Lower lobe of right lung (tissue), 2 donors: ENCODE measurements at regions not wholly inside any gene's neighbourhood (a gene's known extent, or its start where the extent isn't known, plus 50 kb on each side); places are given as distances from the start of the nearest gene placed in this dataset.
"Not testable (repeated sequence)": the region's sequence is repeated elsewhere in the genome, so short reads cannot be mapped to it uniquely, and the experiment has no call there.

ENCODE experiments used
- ATAC-seq, 2 donors: fragments of 200-7000 bp; cut with Tn5 transposase; one replicate each; pipeline ENCODE4 v1.9.1; 2020 to 2022; ENCODE audit warnings: mild to moderate bottlenecking in 2 of 2, moderate library complexity in 2 of 2
- DNase-seq: peaks from one replicate; pipeline ENCODE4 v3.0.0-alpha.2; 2020
- H3K27ac ChIP-seq: fragments of 200-600 bp; one replicate; pipeline ENCODE4 v1.8.0; 2022
- H3K27me3 ChIP-seq: fragments of 200-600 bp; one replicate; pipeline ENCODE4 v1.8.0; 2022; ENCODE audit warnings: low read depth
- H3K36me3 ChIP-seq: fragments of 200-600 bp; one replicate; pipeline ENCODE4 v1.8.0; 2022; ENCODE audit warnings: mild to moderate bottlenecking
- H3K4me1 ChIP-seq: fragments of 200-600 bp; one replicate; pipeline ENCODE4 v1.8.0; 2022
- H3K4me3 ChIP-seq: fragments of 200-600 bp; one replicate; pipeline ENCODE4 v1.8.0; 2022; ENCODE audit warnings: mild to moderate bottlenecking
- H3K9me3 ChIP-seq: fragments of 200-600 bp; one replicate; pipeline ENCODE4 v1.8.0; 2022
- CTCF ChIP-seq: fragments of 200-600 bp; IDR thresholded peaks from one replicate; pipeline ENCODE4 v1.8.0; 2022; ENCODE audit warnings: antibody characterized with exemption, mild to moderate bottlenecking
- intact Hi-C: fragments of 100-400 bp; cut with DNase I; formaldehyde crosslinking; loops from one replicate; pipeline ENCODE4 v1.11.0; 2022
- donor health status: DM: no; HTN: yes; CAD: no; lungs with severe emphysema.

- Histone ChIP-seq H3K27me3 (peaks cover 3% of the 10 kb centered on the region), H3K36me3 (no peaks in the 10 kb centered on the region), H3K4me3 (no peak overlapping the region), H3K27ac (no peak overlapping the region), H3K4me1 (no peaks in the 10 kb centered on the region), H3K9me3 (no peaks in the 10 kb centered on the region)
- intact Hi-C loops: no loop called here
- no peak for TF ChIP-seq CTCF
- no peak for DNase-seq
- ATAC-seq: no peak
Observed at GRCh38 chr5:115751176-115751575, 65.3 kb downstream of the CDO1 start.

- Histone ChIP-seq H3K27ac (no peak overlapping the region), H3K36me3 (no peaks in the 10 kb centered on the region), H3K9me3 (no peaks in the 10 kb centered on the region), H3K27me3 (no peaks in the 10 kb centered on the region), H3K4me1 (no peaks in the 10 kb centered on the region), H3K4me3 (no peak overlapping the region)
- no peak for TF ChIP-seq CTCF
- DNase-seq (no peak), ATAC-seq (no peak)
- intact Hi-C loops: no loop called here
Observed at GRCh38 chr5:115749016-115749415, 67.4 kb downstream of the CDO1 start.

GRCh38 chr5:115739245-115739644, 77.2 kb downstream of the CDO1 start:
- not testable (repeated sequence) for DNase-seq

GRCh38 chr5:115738830-115739229, 77.6 kb downstream of the CDO1 start:
- Histone ChIP-seq H3K36me3 (no peaks in the 10 kb centered on the region), H3K9me3 (no peaks in the 10 kb centered on the region), H3K27me3 (no peaks in the 10 kb centered on the region), H3K27ac (no peak overlapping the region), H3K4me3 (no peak overlapping the region), H3K4me1 (no peaks in the 10 kb centered on the region)
- ATAC-seq (peak in 1 of 2 donors; percentile 37), DNase-seq (no peak)
- TF ChIP-seq CTCF: no peak
- intact Hi-C loops: no loop called here

More at GRCh38 chr5:115739245-115739644, 77.2 kb downstream of the CDO1 start:
- H3K4me1 ChIP-seq, H3K9me3 ChIP-seq, intact Hi-C loops, H3K27ac ChIP-seq, H3K36me3 ChIP-seq, H3K27me3 ChIP-seq, H3K4me3 ChIP-seq, ATAC-seq: not testable (repeated sequence)

- Histone ChIP-seq H3K4me1 (no peaks in the 10 kb centered on the region), H3K27ac (no peak overlapping the region), H3K4me3 (no peak overlapping the region), H3K27me3 (no peaks in the 10 kb centered on the region), H3K9me3 (no peaks in the 10 kb centered on the region), H3K36me3 (no peaks in the 10 kb centered on the region)
- no peak for ATAC-seq
- TF ChIP-seq CTCF: no peak
- intact Hi-C loops: no loop called here
- DNase-seq: no peak
Observed at GRCh38 chr5:115737452-115737851, 79.0 kb downstream of the CDO1 start.

GRCh38 chr5:115736690-115737005, 79.8 kb downstream of the CDO1 start:
- no peaks in the 10 kb centered on the region for H3K36me3 ChIP-seq

More at GRCh38 chr5:115736690-115737005, 79.8 kb downstream of the CDO1 start:
- intact Hi-C loops: no loop called here
- Histone ChIP-seq H3K27ac (no peak overlapping the region), H3K27me3 (no peaks in the 10 kb centered on the region), H3K4me3 (no peak overlapping the region), H3K9me3 (no peaks in the 10 kb centered on the region), H3K4me1 (no peaks in the 10 kb centered on the region)
- DNase-seq (no peak), ATAC-seq (no peak)
- TF ChIP-seq CTCF: no peak
